ENCODE measurements at regions not wholly inside any gene's neighbourhood (a gene's known extent, or its start where the extent isn't known, plus 50 kb on each side); places are given as distances from the start of the nearest gene placed in this dataset.

DNA sequence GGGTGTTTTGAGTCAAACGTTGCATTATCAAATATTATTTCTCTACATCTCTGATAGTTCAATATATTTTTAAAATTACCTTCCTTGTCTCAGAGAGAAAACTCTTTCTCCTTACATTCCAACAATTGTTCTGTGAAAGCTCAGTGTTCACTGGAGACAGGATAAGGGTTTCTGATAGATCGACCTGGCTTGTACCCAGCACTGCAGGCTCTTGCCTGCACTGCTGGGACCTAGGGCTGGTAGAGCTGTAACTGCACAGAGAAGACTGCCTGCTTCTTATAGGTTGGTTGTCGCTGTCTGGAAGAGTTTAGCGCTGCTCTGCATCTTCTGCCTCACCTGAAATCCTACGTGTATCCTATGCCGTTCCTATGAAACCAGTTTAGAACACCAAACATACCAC, 249.9 kb upstream of the LRTM1 start:
- no peak overlapping the region for H3K27ac ChIP-seq (ENCODE audit: low read length)
- no peaks in the 10 kb centered on the region for H3K9me2 ChIP-seq (replicated peaks; ENCODE audit: insufficient read depth, low read length)
- H4K20me1 ChIP-seq (ENCODE audit: insufficient read depth, low read length): no peaks in the 10 kb centered on the region
- H2AFZ ChIP-seq (ENCODE audit: low read length): no peak overlapping the region
- H3K4me2 ChIP-seq (ENCODE audit: low read depth, low read length): no peak overlapping the region
- no peak for TF ChIP-seq EZH2 (optimal IDR thresholded peaks at IDR 0.05; ENCODE audit: low read depth, low read length)
- no peak for TF ChIP-seq EZH2phosphoT487 (IDR thresholded peaks at IDR 0.05; ENCODE audit: low read length)
- TF ChIP-seq, protein P1, sequence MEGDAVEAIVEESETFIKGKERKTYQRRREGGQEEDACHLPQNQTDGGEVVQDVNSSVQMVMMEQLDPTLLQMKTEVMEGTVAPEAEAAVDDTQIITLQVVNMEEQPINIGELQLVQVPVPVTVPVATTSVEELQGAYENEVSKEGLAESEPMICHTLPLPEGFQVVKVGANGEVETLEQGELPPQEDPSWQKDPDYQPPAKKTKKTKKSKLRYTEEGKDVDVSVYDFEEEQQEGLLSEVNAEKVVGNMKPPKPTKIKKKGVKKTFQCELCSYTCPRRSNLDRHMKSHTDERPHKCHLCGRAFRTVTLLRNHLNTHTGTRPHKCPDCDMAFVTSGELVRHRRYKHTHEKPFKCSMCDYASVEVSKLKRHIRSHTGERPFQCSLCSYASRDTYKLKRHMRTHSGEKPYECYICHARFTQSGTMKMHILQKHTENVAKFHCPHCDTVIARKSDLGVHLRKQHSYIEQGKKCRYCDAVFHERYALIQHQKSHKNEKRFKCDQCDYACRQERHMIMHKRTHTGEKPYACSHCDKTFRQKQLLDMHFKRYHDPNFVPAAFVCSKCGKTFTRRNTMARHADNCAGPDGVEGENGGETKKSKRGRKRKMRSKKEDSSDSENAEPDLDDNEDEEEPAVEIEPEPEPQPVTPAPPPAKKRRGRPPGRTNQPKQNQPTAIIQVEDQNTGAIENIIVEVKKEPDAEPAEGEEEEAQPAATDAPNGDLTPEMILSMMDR (IDR thresholded peaks at IDR 0.05; ENCODE audit: low read length): no peak
- no peak overlapping the region for H3K9ac ChIP-seq (ENCODE audit: low read length)
- H3F3A ChIP-seq (ENCODE audit: insufficient read depth, low read length): no peaks in the 10 kb centered on the region
- no peaks in the 10 kb centered on the region for H3K79me2 ChIP-seq (ENCODE audit: low read length)
- DNase-seq: no peak
- no peaks in the 10 kb centered on the region for H3K4me1 ChIP-seq (ENCODE audit: low read length)
- no peaks in the 10 kb centered on the region for H3K9me3 ChIP-seq (replicated peaks; ENCODE audit: insufficient read depth, low read length)
- no peaks in the 10 kb centered on the region for H3K36me3 ChIP-seq (replicated peaks; ENCODE audit: insufficient read depth, low read length)
- H3K4me3 ChIP-seq (ENCODE audit: low read length): no peak overlapping the region
- H3K27me3 ChIP-seq (replicated peaks; ENCODE audit: insufficient read depth, low read length): no peaks in the 10 kb centered on the region

DNA sequence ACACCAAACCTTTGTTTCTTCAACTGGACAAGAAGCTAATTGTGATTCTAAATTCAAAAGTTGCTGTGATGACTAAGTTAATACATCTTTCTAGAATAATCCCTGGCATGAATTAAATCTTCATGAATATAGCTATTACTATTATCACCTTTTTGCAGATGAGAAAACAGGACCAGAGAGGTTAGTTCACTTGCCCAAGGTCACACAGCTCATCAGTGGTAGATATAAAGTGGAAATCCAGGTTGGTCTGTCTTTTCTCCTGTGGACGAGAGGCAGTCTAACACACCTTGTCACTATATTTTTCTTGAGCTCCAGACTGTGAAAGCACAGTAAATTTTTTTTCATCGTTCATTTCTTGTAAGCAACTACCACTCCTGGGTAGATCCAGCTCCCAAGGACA, 247.6 kb upstream of the LRTM1 start:
- H3K36me3 ChIP-seq (replicated peaks; ENCODE audit: insufficient read depth, low read length): no peaks in the 10 kb centered on the region
- no peak for DNase-seq
- no peak overlapping the region for H2AFZ ChIP-seq (ENCODE audit: low read length)
- H3K9me3 ChIP-seq (replicated peaks; ENCODE audit: insufficient read depth, low read length): no peaks in the 10 kb centered on the region
- H3K9ac ChIP-seq (ENCODE audit: low read length): no peak overlapping the region
- H3K4me3 ChIP-seq (ENCODE audit: low read length): no peak overlapping the region
- H3K4me1 ChIP-seq (ENCODE audit: low read length): no peaks in the 10 kb centered on the region
- H4K20me1 ChIP-seq (ENCODE audit: insufficient read depth, low read length): no peaks in the 10 kb centered on the region
- no peaks in the 10 kb centered on the region for H3K79me2 ChIP-seq (ENCODE audit: low read length)
- no peak overlapping the region for H3K4me2 ChIP-seq (ENCODE audit: low read depth, low read length)
- no peaks in the 10 kb centered on the region for H3K27me3 ChIP-seq (replicated peaks; ENCODE audit: insufficient read depth, low read length)
- TF ChIP-seq EZH2phosphoT487 (IDR thresholded peaks at IDR 0.05; ENCODE audit: low read length) (no peak), EZH2 (optimal IDR thresholded peaks at IDR 0.05; ENCODE audit: low read depth, low read length) (no peak)
- TF ChIP-seq, protein P1 (IDR thresholded peaks at IDR 0.05; ENCODE audit: low read length): no peak
- no peaks in the 10 kb centered on the region for H3K9me2 ChIP-seq (replicated peaks; ENCODE audit: insufficient read depth, low read length)
- H3K27ac ChIP-seq (ENCODE audit: low read length): no peak overlapping the region
- H3F3A ChIP-seq (ENCODE audit: insufficient read depth, low read length): no peaks in the 10 kb centered on the region

DNA sequence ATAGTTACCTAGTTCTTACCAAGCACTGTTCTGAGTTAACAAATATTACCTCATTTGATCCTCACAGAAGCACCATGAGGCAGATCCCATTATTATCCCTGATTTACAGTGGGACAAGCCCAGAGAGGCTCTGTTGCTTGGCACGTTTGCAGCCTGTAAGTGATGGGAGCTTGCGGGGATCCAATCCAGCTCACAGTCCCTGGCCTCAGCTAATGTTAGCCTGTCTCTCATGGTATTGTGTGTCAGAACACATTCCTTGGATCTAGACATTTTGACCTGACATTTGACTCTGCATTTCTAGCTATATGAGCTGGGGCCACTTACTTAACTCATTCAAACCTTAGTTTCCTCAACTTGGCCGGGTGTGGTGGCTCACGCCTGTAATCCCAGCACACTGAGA, 246.9 kb upstream of the LRTM1 start:
- Histone ChIP-seq H4K20me1 (ENCODE audit: insufficient read depth, low read length) (no peaks in the 10 kb centered on the region), H3K9me3 (replicated peaks; ENCODE audit: insufficient read depth, low read length) (no peaks in the 10 kb centered on the region), H3K27me3 (replicated peaks; ENCODE audit: insufficient read depth, low read length) (no peaks in the 10 kb centered on the region), H3K4me1 (ENCODE audit: low read length) (no peaks in the 10 kb centered on the region), H3K79me2 (ENCODE audit: low read length) (no peaks in the 10 kb centered on the region), H3K9me2 (replicated peaks; ENCODE audit: insufficient read depth, low read length) (no peaks in the 10 kb centered on the region), H3F3A (ENCODE audit: insufficient read depth, low read length) (no peaks in the 10 kb centered on the region), H3K4me3 (ENCODE audit: low read length) (no peak overlapping the region), H2AFZ (ENCODE audit: low read length) (no peak overlapping the region), H3K9ac (ENCODE audit: low read length) (no peak overlapping the region), H3K4me2 (ENCODE audit: low read depth, low read length) (no peak overlapping the region), H3K36me3 (replicated peaks; ENCODE audit: insufficient read depth, low read length) (no peaks in the 10 kb centered on the region), H3K27ac (ENCODE audit: low read length) (no peak overlapping the region)
- DNase-seq: no peak
- TF ChIP-seq EZH2 (optimal IDR thresholded peaks at IDR 0.05; ENCODE audit: low read depth, low read length) (no peak), EZH2phosphoT487 (IDR thresholded peaks at IDR 0.05; ENCODE audit: low read length) (no peak)
- TF ChIP-seq, protein P1 (IDR thresholded peaks at IDR 0.05; ENCODE audit: low read length): no peak
